ENCODE measurements at regions not wholly inside any gene's neighbourhood (a gene's known extent, or its start where the extent isn't known, plus 50 kb on each side); places are given as distances from the start of the nearest gene placed in this dataset.

GRCh38 chr18:38931754-38932050 is 1366.1 kb upstream of the CELF4 start:
- WGBS, 2 donors (ENCODE audit: extremely low coverage in 2 of 2, insufficient read length in 2 of 2, insufficient replicate concordance in 1 of 2): no CpG with 5 or more reads among the region's 3 CpGs

GRCh38 chr18:38930881-38931753 is 1365.5 kb upstream of the CELF4 start:
- H3K23ac ChIP-seq (ENCODE audit: low read depth, low read length, poor library complexity): no peak overlapping the region
- DNase-seq (ENCODE audit: low spot score): no peak
- H3K4me1 ChIP-seq (ENCODE audit: control insufficient read depth in 2 of 2, insufficient read depth in 1 of 2, low read depth in 1 of 2, low read length in 2 of 2): peaks cover 0 to 4% of the 10 kb centered on the region in 2 donors
- H3K14ac ChIP-seq (ENCODE audit: low read length): no peak overlapping the region
- no peak overlapping the region for H2BK15ac ChIP-seq (ENCODE audit: low read length)
- no peak overlapping the region for H3K9ac ChIP-seq (ENCODE audit: low read depth, low read length, poor library complexity)
- no peaks in the 10 kb centered on the region for H3K36me3 ChIP-seq (replicated peaks in 1 of 2; ENCODE audit: control insufficient read depth in 2 of 2, insufficient read depth in 2 of 2, low read length in 2 of 2)
- H2BK12ac ChIP-seq (ENCODE audit: low read length): no peak overlapping the region
- H4K8ac ChIP-seq (ENCODE audit: low read depth, low read length): no peak overlapping the region
- H3K18ac ChIP-seq (ENCODE audit: low read length): peak overlapping the region; percentile 74
- H3K27ac ChIP-seq (replicated peaks; ENCODE audit: low read length): no peak overlapping the region
- no CpG with 5 or more reads among the region's 3 CpGs for WGBS, 2 donors (ENCODE audit: extremely low coverage in 2 of 2, insufficient read length in 2 of 2, insufficient replicate concordance in 1 of 2)
- H2AFZ ChIP-seq (ENCODE audit: low read length): peak overlapping the region; percentile 51
- no peaks in the 10 kb centered on the region for H3K27me3 ChIP-seq (ENCODE audit: control insufficient read depth in 3 of 3, insufficient read depth in 3 of 3, low read depth in 1 of 3, low read length in 3 of 3)
- no peaks in the 10 kb centered on the region for H3K9me3 ChIP-seq (replicated peaks in 1 of 2; ENCODE audit: control insufficient read depth in 2 of 2, insufficient read depth in 1 of 2, low read depth in 1 of 2, low read length in 2 of 2)
- H3K4ac ChIP-seq (ENCODE audit: low read length): no peak overlapping the region
- no peak overlapping the region for H2BK120ac ChIP-seq (ENCODE audit: low read depth, low read length)
- no peak overlapping the region for H2AK5ac ChIP-seq (ENCODE audit: low read depth, low read length)
- no peaks in the 10 kb centered on the region for H3K79me1 ChIP-seq (ENCODE audit: low read depth, low read length)
- H2BK5ac ChIP-seq (ENCODE audit: low read length): no peak overlapping the region
- no peak overlapping the region for H3K4me2 ChIP-seq (ENCODE audit: insufficient read depth, low read length, poor library complexity, severe bottlenecking)
- H4K91ac ChIP-seq (ENCODE audit: low read depth, low read length, poor library complexity): no peak overlapping the region
- H3K4me3 ChIP-seq (ENCODE audit: low read length in 2 of 2): no peak overlapping the region

More at GRCh38 chr18:38931754-38932050, 1366.1 kb upstream of the CELF4 start:
- Histone ChIP-seq H3K4me2 (ENCODE audit: insufficient read depth, low read length, poor library complexity, severe bottlenecking) (no peak overlapping the region), H2BK5ac (ENCODE audit: low read length) (no peak overlapping the region), H2BK15ac (ENCODE audit: low read length) (no peak overlapping the region), H3K36me3 (replicated peaks in 1 of 2; ENCODE audit: control insufficient read depth in 2 of 2, insufficient read depth in 2 of 2, low read length in 2 of 2) (no peaks in the 10 kb centered on the region), H3K4me1 (ENCODE audit: control insufficient read depth in 2 of 2, insufficient read depth in 1 of 2, low read depth in 1 of 2, low read length in 2 of 2) (peaks cover 0 to 4% of the 10 kb centered on the region in 2 donors), H3K79me1 (ENCODE audit: low read depth, low read length) (no peaks in the 10 kb centered on the region), H3K14ac (ENCODE audit: low read length) (no peak overlapping the region), H3K9ac (ENCODE audit: low read depth, low read length, poor library complexity) (no peak overlapping the region), H3K27ac (replicated peaks; ENCODE audit: low read length) (no peak overlapping the region), H2BK120ac (ENCODE audit: low read depth, low read length) (no peak overlapping the region), H3K9me3 (replicated peaks in 1 of 2; ENCODE audit: control insufficient read depth in 2 of 2, insufficient read depth in 1 of 2, low read depth in 1 of 2, low read length in 2 of 2) (no peaks in the 10 kb centered on the region), H3K27me3 (ENCODE audit: control insufficient read depth in 3 of 3, insufficient read depth in 3 of 3, low read depth in 1 of 3, low read length in 3 of 3) (no peaks in the 10 kb centered on the region), H3K23ac (ENCODE audit: low read depth, low read length, poor library complexity) (no peak overlapping the region), H3K4me3 (ENCODE audit: low read length in 2 of 2) (no peak overlapping the region), H3K18ac (ENCODE audit: low read length) (no peak overlapping the region), H2AFZ (ENCODE audit: low read length) (peak overlapping the region; percentile 51), H4K8ac (ENCODE audit: low read depth, low read length) (no peak overlapping the region), H2BK12ac (ENCODE audit: low read length) (no peak overlapping the region), H2AK5ac (ENCODE audit: low read depth, low read length) (no peak overlapping the region), H3K4ac (ENCODE audit: low read length) (no peak overlapping the region), H4K91ac (ENCODE audit: low read depth, low read length, poor library complexity) (no peak overlapping the region)
- no peak for DNase-seq (ENCODE audit: low spot score)

DNA sequence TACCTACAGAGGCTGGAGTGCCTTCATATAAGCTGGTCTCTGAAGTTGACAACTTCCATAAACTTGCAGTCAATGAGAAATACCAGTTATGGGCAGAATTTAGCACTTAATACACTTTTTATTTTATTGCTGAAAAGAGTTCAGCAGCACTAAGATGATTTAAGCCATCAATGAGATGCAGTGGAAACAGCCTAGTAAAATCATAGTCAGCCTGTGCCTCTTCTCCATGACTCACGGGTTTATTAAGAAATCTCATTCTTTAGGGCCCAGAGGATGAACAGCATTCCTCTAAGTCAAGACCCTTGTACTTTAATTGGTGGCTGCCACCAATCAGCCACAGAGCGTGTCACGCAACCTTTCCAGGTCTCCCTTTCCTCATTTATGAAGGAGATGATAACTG is 1357.9 kb upstream of the CELF4 start:
- Histone ChIP-seq H3K79me1 (ENCODE audit: low read depth, low read length) (no peaks in the 10 kb centered on the region), H2AFZ (ENCODE audit: low read length) (no peak overlapping the region), H2BK120ac (ENCODE audit: low read depth, low read length) (no peak overlapping the region), H2BK15ac (ENCODE audit: low read length) (no peak overlapping the region), H2BK5ac (ENCODE audit: low read length) (no peak overlapping the region), H3K4me2 (ENCODE audit: insufficient read depth, low read length, poor library complexity, severe bottlenecking) (no peak overlapping the region), H3K9ac (ENCODE audit: low read depth, low read length, poor library complexity) (no peak overlapping the region), H3K36me3 (replicated peaks in 1 of 2; ENCODE audit: control insufficient read depth in 2 of 2, insufficient read depth in 2 of 2, low read length in 2 of 2) (no peaks in the 10 kb centered on the region), H3K27ac (replicated peaks; ENCODE audit: low read length) (no peak overlapping the region), H3K14ac (ENCODE audit: low read length) (no peak overlapping the region), H3K23ac (ENCODE audit: low read depth, low read length, poor library complexity) (no peak overlapping the region), H3K9me3 (replicated peaks in 1 of 2; ENCODE audit: control insufficient read depth in 2 of 2, insufficient read depth in 1 of 2, low read depth in 1 of 2, low read length in 2 of 2) (no peaks in the 10 kb centered on the region), H2AK5ac (ENCODE audit: low read depth, low read length) (no peak overlapping the region), H3K27me3 (ENCODE audit: control insufficient read depth in 3 of 3, insufficient read depth in 3 of 3, low read depth in 1 of 3, low read length in 3 of 3) (no peaks in the 10 kb centered on the region), H3K4ac (ENCODE audit: low read length) (no peak overlapping the region), H2BK12ac (ENCODE audit: low read length) (no peak overlapping the region), H3K4me1 (ENCODE audit: control insufficient read depth in 2 of 2, insufficient read depth in 1 of 2, low read depth in 1 of 2, low read length in 2 of 2) (peaks cover 0 to 1% of the 10 kb centered on the region in 2 donors), H3K4me3 (ENCODE audit: low read length in 2 of 2) (no peak overlapping the region), H3K18ac (ENCODE audit: low read length) (no peak overlapping the region), H4K91ac (ENCODE audit: low read depth, low read length, poor library complexity) (no peak overlapping the region), H4K8ac (ENCODE audit: low read depth, low read length) (no peak overlapping the region)
- no CpG with 5 or more reads among the region's 3 CpGs for WGBS, 2 donors (ENCODE audit: extremely low coverage in 2 of 2, insufficient read length in 2 of 2, insufficient replicate concordance in 1 of 2)
- no peak for DNase-seq (ENCODE audit: low spot score)

DNA sequence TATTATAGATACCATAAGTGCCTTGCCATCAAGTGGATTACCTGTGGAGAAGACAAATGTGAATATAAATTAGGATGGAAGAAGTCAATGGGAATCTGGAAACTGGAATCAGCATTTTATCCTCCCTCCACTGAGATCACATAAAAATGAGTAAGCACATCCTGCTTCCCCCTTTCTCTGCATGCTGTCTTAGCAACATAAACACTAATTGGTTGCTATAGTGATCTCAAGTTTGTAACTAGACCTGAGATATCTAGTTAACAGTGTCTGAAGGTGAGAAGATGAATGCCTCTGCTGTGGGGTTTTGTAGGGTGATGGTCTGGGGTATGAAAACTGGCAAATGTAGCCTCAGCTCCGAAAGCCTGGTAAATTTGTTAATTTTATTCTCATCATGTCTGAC is 1357.5 kb upstream of the CELF4 start:
- Histone ChIP-seq H3K79me1 (ENCODE audit: low read depth, low read length) (no peaks in the 10 kb centered on the region), H4K8ac (ENCODE audit: low read depth, low read length) (no peak overlapping the region), H2AK5ac (ENCODE audit: low read depth, low read length) (no peak overlapping the region), H2BK12ac (ENCODE audit: low read length) (no peak overlapping the region), H3K4me2 (ENCODE audit: insufficient read depth, low read length, poor library complexity, severe bottlenecking) (no peak overlapping the region), H3K9ac (ENCODE audit: low read depth, low read length, poor library complexity) (no peak overlapping the region), H3K23ac (ENCODE audit: low read depth, low read length, poor library complexity) (no peak overlapping the region), H3K27ac (replicated peaks; ENCODE audit: low read length) (no peak overlapping the region), H3K27me3 (ENCODE audit: control insufficient read depth in 3 of 3, insufficient read depth in 3 of 3, low read depth in 1 of 3, low read length in 3 of 3) (no peaks in the 10 kb centered on the region), H2BK15ac (ENCODE audit: low read length) (no peak overlapping the region), H3K4me3 (ENCODE audit: low read length in 2 of 2) (no peak overlapping the region), H3K18ac (ENCODE audit: low read length) (no peak overlapping the region), H3K14ac (ENCODE audit: low read length) (no peak overlapping the region), H2BK120ac (ENCODE audit: low read depth, low read length) (no peak overlapping the region), H3K4me1 (ENCODE audit: control insufficient read depth in 2 of 2, insufficient read depth in 1 of 2, low read depth in 1 of 2, low read length in 2 of 2) (peaks cover 0 to 1% of the 10 kb centered on the region in 2 donors), H3K36me3 (replicated peaks in 1 of 2; ENCODE audit: control insufficient read depth in 2 of 2, insufficient read depth in 2 of 2, low read length in 2 of 2) (no peaks in the 10 kb centered on the region), H3K9me3 (replicated peaks in 1 of 2; ENCODE audit: control insufficient read depth in 2 of 2, insufficient read depth in 1 of 2, low read depth in 1 of 2, low read length in 2 of 2) (no peaks in the 10 kb centered on the region), H2BK5ac (ENCODE audit: low read length) (no peak overlapping the region), H4K91ac (ENCODE audit: low read depth, low read length, poor library complexity) (no peak overlapping the region), H2AFZ (ENCODE audit: low read length) (no peak overlapping the region), H3K4ac (ENCODE audit: low read length) (no peak overlapping the region)
- no peak for DNase-seq (ENCODE audit: low spot score)
- WGBS, 2 donors (ENCODE audit: extremely low coverage in 2 of 2, insufficient read length in 2 of 2, insufficient replicate concordance in 1 of 2): no CpG with 5 or more reads among the region's 1 CpG

All from neuronal stem cell (in vitro differentiated cells).